Endodermal cell (in vitro differentiated cells): ENCODE measurements at regions not wholly inside any gene's neighbourhood (a gene's known extent, or its start where the extent isn't known, plus 50 kb on each side); places are given as distances from the start of the nearest gene placed in this dataset.
"Not testable (repeated sequence)": the region's sequence is repeated elsewhere in the genome, so short reads cannot be mapped to it uniquely, and the experiment has no call there.

Experiments used
- DNase-seq: peaks from one replicate; pipeline ENCODE4 v3.0.0-alpha.2; 2017
- H3K27ac ChIP-seq: 2 replicates; pipeline ENCODE4 v1.5.1; 2013; ENCODE audit warnings: mild to moderate bottlenecking, low read depth, low read length, moderate library complexity
- H3K27me3 ChIP-seq: 2 replicates; pipeline ENCODE4 v1.6.1; 2013; ENCODE audit warnings: mild to moderate bottlenecking, low read length, moderate library complexity; ENCODE audit not compliant: insufficient read depth, control insufficient read depth, poor library complexity, severe bottlenecking
- H3K36me3 ChIP-seq: 2 replicates; pipeline ENCODE4 v1.7.0; 2013; ENCODE audit warnings: mild to moderate bottlenecking, low read length, moderate library complexity; ENCODE audit not compliant: control insufficient read depth, insufficient read depth
- H3K4me1 ChIP-seq: one replicate; pipeline ENCODE4 v1.7.0; 2013; ENCODE audit warnings: low read length; ENCODE audit not compliant: control insufficient read depth, insufficient read depth
- H3K4me3 ChIP-seq: 2 replicates; pipeline ENCODE4 v1.5.1; 2013; ENCODE audit warnings: mild to moderate bottlenecking, low read length, moderate library complexity
- H3K9ac ChIP-seq: 2 replicates; pipeline ENCODE4 v1.6.1; 2013; ENCODE audit warnings: mild to moderate bottlenecking, low read length, moderate library complexity; ENCODE audit not compliant: poor library complexity, severe bottlenecking; ENCODE audit errors: extremely low read depth
- H3K9me3 ChIP-seq: 2 replicates; pipeline ENCODE4 v1.6.1; 2013; ENCODE audit warnings: mild to moderate bottlenecking, low read length, moderate library complexity; ENCODE audit not compliant: control insufficient read depth
- H3K27ac Mint-ChIP-seq: 2 replicates; pipeline ENCODE4 v1.8.0; 2020; ENCODE audit warnings: mixed read lengths
- H3K27me3 Mint-ChIP-seq: 2 replicates; pipeline ENCODE4 v1.8.0; 2021; ENCODE audit warnings: mild to moderate bottlenecking, mixed read lengths; ENCODE audit not compliant: insufficient read depth
- H3K36me3 Mint-ChIP-seq: 2 replicates; pipeline ENCODE4 v1.8.0; 2020; ENCODE audit warnings: low read depth, mixed read lengths
- H3K4me1 Mint-ChIP-seq: 2 replicates; pipeline ENCODE4 v1.8.0; 2020; ENCODE audit warnings: mixed read lengths
- H3K4me3 Mint-ChIP-seq: 2 replicates; pipeline ENCODE4 v1.8.0; 2020; ENCODE audit warnings: mild to moderate bottlenecking, moderate library complexity, mixed read lengths
- H3K9me3 Mint-ChIP-seq: 2 replicates; pipeline ENCODE4 v1.8.0; 2020; ENCODE audit warnings: mild to moderate bottlenecking, mixed read lengths
- WGBS, 2 experiments: methylation state at CpG; one replicate each; pipeline versions ENCODE4 v1.1.5 to v1.1.7; 2013; ENCODE audit warnings: missing lambda C conversion rate in 2 of 2, mixed read lengths in 1 of 2; ENCODE audit not compliant: insufficient coverage in 1 of 2, insufficient read length in 1 of 2; 5-methylcytosine and 5-hydroxymethylcytosine counted together

DNA sequence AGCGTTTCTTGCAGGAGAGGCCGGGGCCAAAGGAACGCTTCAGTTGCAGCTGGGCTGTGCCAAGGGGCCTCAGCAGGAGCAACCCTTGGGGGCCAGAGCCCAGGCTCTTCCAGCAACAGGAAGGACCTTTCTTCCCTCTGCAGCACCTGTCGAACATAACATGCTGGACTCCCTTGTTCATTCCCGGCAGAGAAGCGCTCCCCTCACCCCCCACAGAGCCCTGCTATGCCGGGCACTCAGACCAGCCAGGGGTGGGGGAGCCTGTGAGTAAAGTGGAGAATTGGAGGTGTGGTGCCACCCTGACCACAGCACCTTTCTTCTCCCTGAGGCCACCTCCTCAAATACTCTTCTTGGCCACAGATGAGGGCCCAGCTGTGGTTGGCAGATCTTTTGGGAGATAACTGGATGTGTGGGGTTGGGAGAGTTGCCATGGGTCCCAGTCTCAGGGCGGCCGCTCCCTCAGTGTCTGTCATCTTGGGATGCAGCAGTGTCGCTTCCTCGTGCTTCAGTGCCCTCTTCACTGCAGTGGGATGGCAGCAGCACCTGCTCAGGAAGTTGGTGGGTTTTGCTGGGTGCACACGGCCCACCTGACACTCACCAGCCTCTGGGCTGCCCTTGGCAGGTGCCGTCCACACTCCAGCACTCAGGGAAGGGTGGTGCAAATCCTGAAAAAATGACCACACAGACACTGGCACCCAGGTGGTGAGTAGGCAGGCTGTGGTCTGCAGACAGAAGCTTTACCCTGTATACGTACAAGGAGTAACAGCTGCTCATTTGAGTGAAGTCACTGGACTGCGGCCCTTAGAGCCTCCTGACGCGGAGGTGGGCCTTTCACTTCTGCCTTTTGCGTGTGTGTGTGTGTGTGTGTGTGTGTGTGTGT is 67.5 kb downstream of the NPIPB11 start:
- H3K36me3 ChIP-seq, H3K27me3 Mint-ChIP-seq, H3K36me3 Mint-ChIP-seq, H3K4me3 Mint-ChIP-seq, H3K9ac ChIP-seq, H3K4me1 ChIP-seq, H3K4me3 ChIP-seq, H3K27me3 ChIP-seq, H3K4me1 Mint-ChIP-seq, H3K27ac Mint-ChIP-seq, H3K9me3 ChIP-seq, DNase-seq, H3K9me3 Mint-ChIP-seq, H3K27ac ChIP-seq: not testable (repeated sequence)
- 80 to 87% methylated on average over 1 to 13 of the region's 18 CpGs for WGBS, 2 experiments

DNA sequence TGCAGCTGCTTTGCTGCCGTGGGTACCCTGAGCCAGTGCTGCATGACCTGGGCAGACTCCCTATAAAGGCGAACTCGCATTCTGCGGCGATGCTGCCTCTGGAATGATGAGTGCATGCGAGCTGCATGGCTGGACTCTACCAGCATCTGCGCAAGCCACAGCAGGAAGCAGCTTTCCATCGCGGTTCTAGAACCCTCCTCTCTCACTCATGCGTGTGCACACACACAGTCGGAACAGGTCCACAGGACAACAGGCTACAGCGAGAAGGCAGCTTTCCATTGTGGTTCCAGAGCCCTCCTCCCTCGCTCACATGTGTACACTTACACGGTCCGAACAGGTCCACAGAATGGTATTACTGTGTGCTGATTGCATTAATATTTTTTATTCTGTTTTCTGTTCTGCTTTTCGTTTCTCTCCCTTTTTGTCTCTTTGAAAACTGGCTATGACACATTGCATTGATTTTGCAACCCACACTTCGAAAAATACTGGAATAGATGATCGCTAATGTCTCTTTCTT is 69.1 kb downstream of the NPIPB11 start:
- H3K27me3 ChIP-seq, H3K9ac ChIP-seq, H3K9me3 ChIP-seq, H3K4me1 Mint-ChIP-seq, H3K27ac Mint-ChIP-seq, DNase-seq, H3K36me3 ChIP-seq, H3K36me3 Mint-ChIP-seq, H3K27me3 Mint-ChIP-seq, H3K4me1 ChIP-seq, H3K9me3 Mint-ChIP-seq, H3K27ac ChIP-seq, H3K4me3 Mint-ChIP-seq, H3K4me3 ChIP-seq: not testable (repeated sequence)
- WGBS, 2 experiments = 93 to 95% methylated on average over 11 to 17 of the region's 18 CpGs

DNA sequence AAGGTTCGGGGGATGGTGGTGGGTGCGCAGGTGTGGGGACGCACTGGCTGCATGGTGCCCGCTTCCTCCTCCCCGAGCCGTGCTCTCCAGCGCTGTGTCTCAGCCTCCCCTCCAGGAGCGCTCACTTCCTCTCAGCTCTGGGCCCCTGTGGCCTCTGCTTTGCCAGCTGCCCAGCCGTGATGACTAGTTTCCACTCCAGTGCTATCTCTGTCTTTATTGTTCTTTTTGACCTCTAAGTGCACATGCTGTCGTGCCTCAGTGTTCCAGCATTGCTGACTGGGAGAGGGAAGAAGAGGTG is 71.0 kb downstream of the NPIPB11 start:
- not testable (repeated sequence) for H3K4me3 Mint-ChIP-seq, H3K27me3 ChIP-seq, H3K4me3 ChIP-seq, H3K36me3 Mint-ChIP-seq, H3K9me3 ChIP-seq, DNase-seq, H3K9ac ChIP-seq, H3K27ac ChIP-seq, H3K9me3 Mint-ChIP-seq, H3K27ac Mint-ChIP-seq, H3K27me3 Mint-ChIP-seq, H3K4me1 Mint-ChIP-seq, H3K36me3 ChIP-seq, H3K4me1 ChIP-seq
- WGBS, 2 experiments = 82 to 100% methylated on average over 3 to 5 of the region's 10 CpGs

DNA sequence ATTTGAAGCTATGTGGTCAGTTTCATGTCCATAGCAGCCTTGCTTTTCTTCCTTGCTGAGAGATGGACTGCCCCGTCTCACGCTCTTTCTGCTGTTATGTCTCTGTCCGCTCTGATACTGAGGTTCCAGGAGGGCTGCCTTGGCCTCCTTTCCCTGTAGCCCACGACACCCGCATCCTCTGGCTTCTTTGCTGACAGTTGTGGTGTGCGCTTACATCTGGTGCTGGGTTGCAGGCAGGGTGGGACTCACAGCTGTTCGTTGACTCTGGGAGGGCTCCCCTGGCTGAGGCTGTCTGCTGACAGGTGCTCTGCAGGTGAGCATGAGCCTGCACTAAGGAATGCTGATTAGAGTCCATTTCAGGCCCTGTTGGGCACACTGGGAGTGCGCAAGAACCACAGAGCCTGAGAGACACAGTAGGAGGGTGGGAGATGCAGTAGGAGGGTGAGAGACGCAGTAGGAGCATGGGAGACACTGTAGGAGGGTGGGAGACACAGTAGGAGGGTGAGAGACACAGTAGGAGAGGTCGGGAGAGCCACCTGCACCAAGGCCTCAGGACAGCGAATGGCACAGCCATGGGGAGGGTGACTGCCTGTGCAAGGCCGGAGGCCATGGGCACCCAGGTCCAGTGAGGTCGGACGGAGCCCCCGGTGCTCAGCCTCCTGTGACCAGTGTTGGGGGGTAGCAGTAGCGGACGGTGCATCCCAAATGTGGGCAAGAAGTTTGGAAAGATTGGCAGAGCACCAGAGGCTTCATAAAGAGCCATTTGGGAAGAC is 71.5 kb downstream of the NPIPB11 start:
- H3K27me3 Mint-ChIP-seq, DNase-seq, H3K27ac ChIP-seq, H3K27me3 ChIP-seq, H3K36me3 Mint-ChIP-seq, H3K4me3 ChIP-seq, H3K9ac ChIP-seq, H3K4me1 Mint-ChIP-seq, H3K36me3 ChIP-seq, H3K4me3 Mint-ChIP-seq, H3K9me3 Mint-ChIP-seq, H3K9me3 ChIP-seq, H3K4me1 ChIP-seq: not testable (repeated sequence)
- H3K27ac Mint-ChIP-seq = peak overlapping the region; percentile 16
- 90 to 100% methylated on average over 3 to 14 of the region's 17 CpGs for WGBS, 2 experiments

DNA sequence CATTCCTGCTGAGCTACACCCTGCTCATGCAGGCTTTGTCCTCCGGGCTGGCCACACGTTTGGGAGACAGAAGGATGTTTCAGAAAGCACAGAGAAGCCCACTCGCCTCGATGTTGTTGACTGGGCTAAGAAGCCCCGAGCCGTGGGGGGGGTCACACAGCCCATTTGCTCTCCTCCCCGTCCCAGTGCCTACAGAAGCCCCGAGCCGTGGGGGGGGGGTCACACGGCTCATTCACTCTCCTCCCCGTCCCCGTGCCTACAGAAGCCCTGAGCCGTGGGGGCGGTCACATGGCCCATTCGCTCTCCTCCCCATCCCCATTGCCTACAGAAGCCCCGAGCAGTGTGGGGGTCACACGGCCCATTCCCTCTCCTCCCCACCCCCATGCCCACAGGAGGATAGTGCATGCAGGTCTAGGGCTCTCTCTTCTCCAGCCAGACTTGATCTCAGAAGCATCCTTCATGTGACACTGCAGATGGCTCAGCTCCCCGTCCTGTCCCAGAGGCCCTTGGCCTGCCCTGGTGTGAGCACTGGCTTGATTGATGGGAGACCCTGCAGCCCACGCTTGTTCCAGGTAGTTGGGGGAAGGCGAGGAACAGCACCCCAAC is 72.9 kb downstream of the NPIPB11 start:
- not testable (repeated sequence) for H3K4me1 Mint-ChIP-seq, H3K36me3 ChIP-seq, H3K27me3 Mint-ChIP-seq, H3K27me3 ChIP-seq, H3K4me3 ChIP-seq, H3K27ac ChIP-seq, H3K4me1 ChIP-seq, H3K9me3 Mint-ChIP-seq, H3K4me3 Mint-ChIP-seq, H3K9me3 ChIP-seq, H3K36me3 Mint-ChIP-seq, H3K9ac ChIP-seq, DNase-seq, H3K27ac Mint-ChIP-seq
- 60 to 87% methylated on average over 1 to 14 of the region's 20 CpGs for WGBS, 2 experiments

DNA sequence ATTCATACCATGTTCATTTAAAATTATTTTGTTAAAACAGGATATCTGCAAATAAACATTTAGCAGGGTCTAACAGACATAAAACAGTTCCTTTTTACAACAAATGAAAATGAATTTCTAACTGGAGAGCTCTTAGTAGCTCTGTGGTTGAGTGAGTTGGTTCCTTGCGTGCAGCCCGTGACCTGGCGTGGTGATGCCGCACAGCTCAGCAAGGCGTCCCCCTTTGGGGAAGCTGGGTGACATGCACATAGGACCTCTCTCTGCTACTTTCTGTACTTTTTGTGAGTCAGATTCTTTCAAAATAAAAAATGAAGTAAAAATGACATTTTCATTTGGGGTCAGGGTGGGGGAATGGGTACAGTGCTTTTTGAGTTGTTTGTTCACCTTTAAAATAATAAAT is 75.9 kb downstream of the NPIPB11 start:
- H3K4me1 Mint-ChIP-seq, H3K4me1 ChIP-seq, H3K36me3 ChIP-seq, DNase-seq, H3K27ac ChIP-seq, H3K27me3 ChIP-seq, H3K27me3 Mint-ChIP-seq, H3K4me3 Mint-ChIP-seq, H3K9me3 Mint-ChIP-seq, H3K9me3 ChIP-seq, H3K27ac Mint-ChIP-seq, H3K36me3 Mint-ChIP-seq, H3K4me3 ChIP-seq, H3K9ac ChIP-seq: not testable (repeated sequence)
- 100% methylated on average over 1 of the region's 5 CpGs; no CpG with 5 or more reads in 1 of the 2 experiments for WGBS, 2 experiments
